DMS114 treated with DMSO at 0.1 percent for 48 hours (cell line): ENCODE measurements at regions not wholly inside any gene's neighbourhood (a gene's known extent, or its start where the extent isn't known, plus 50 kb on each side); places are given as distances from the start of the nearest gene placed in this dataset.

Experiments
- DNase-seq: peaks from one replicate; lab custom pipeline; 2025; ENCODE audit not compliant: unreplicated experiment; lab: John Stamatoyannopoulos, UW

DNA sequence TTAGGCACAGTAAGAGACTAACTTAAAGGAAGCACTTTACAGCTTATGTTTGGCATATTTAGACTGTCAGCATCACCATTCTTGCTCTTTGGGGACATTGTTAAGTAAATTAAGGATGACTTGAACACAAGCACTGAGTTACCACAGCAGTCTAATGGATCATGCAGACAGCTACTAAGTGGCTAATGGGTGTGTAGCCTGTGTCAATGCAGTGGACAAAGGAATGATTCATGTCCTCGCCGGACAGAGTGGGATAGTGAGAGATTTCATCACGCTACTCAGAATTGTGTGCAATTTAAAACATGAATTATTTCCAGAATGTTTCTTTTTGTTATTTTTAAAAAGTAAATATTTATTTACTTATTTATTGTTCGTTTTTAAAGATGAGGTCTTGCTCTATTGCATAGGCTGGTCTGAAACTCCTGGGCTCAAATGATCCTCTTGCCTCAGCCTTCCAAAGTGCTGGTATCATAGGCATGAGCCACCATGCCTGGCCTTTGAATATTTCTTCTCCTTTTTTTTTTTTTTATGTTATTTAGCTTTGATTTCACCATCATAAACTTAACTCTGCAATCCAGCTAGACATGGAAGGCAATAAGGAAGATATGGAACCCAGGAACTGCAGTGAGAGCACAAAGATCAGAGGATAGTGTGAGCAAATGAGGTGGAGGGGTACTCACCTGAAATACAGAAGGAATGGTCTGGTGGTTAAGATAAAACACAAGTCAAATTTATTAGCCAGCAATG lies 53.0 kb upstream of the KLF4 start:
- DNase-seq, result no peak

- DNase-seq, result no peak
These were observed 52.0 kb upstream of the KLF4 start for GRCh38 chr9:107541523-107541922.

GRCh38 chr9:107540164-107540561 lies 50.6 kb upstream of the KLF4 start:
- no peak for DNase-seq

GRCh38 chr9:107539427-107540163 lies 50.0 kb upstream of the KLF4 start:
- DNase-seq, result no peak
